ENCODE measurements at regions not wholly inside any gene's neighbourhood (a gene's known extent, or its start where the extent isn't known, plus 50 kb on each side); places are given as distances from the start of the nearest gene placed in this dataset.
"Not testable (repeated sequence)": the region's sequence is repeated elsewhere in the genome, so short reads cannot be mapped to it uniquely, and the experiment has no call there.

DNA sequence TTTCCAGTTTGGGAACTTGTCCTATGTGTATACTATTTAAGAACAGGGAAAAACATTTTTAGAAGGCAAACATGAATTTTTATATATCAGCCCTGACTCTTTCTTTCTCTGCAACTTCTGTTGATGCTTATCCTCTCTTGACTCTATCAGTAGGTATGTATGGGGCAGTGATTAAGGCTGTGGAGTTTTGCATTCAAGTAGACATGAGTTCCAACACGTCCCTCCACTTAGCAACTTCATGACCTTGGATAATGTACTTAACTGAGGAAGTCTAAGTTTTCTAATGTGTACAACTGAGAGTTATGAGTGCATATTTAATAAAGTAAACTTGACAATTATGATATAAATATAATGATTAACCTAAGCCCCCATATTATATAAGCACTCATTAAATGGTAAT lies 414.6 kb downstream of the TDRD3 start:
- no peak overlapping the region for H2AFZ ChIP-seq (ENCODE audit: low read depth)
- H3K4me3 ChIP-seq (IDR thresholded peaks at IDR 0.05; ENCODE audit: insufficient read depth, low read depth, low read length), result no peak overlapping the region
- no peaks in the 10 kb centered on the region for H3K79me2 ChIP-seq (ENCODE audit: insufficient read depth, low read depth)
- H3K27ac ChIP-seq, result no peak overlapping the region
- no peaks in the 10 kb centered on the region for H3K27me3 ChIP-seq (ENCODE audit: insufficient read depth, low read depth)
- H3K4me1 ChIP-seq (ENCODE audit: low read depth, poor library complexity, severe bottlenecking), result no peaks in the 10 kb centered on the region
- H3K4me2 ChIP-seq, result no peak overlapping the region
- no peak for TF ChIP-seq CTCF (conservative IDR thresholded peaks at IDR 0.05; ENCODE audit: low read depth, low read length)
- no peaks in the 10 kb centered on the region for H4K20me1 ChIP-seq (ENCODE audit: insufficient read depth)
- H3K9ac ChIP-seq, result no peak overlapping the region
- no peaks in the 10 kb centered on the region for H3K36me3 ChIP-seq (ENCODE audit: insufficient read depth)

DNA sequence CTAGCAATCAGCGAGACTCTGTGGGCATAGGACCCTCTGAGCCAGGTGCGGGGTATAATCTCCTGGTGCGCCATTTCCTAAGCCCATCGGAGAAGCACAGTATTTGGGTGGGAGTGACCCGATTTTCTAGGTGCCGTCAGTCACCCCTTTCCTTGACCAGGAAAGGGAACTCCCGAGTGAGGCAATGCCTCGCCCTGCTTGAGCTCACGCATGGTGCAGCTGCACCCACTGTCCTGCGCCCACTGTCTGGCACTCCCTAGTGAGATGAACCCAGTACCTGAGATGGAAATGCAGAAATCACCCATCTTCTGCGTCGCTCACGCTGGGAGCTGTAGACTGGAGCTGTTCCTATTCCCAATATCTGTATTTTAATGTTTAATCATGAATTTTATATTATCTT lies 408.6 kb downstream of the TDRD3 start:
- H3K9ac ChIP-seq; H2AFZ ChIP-seq (ENCODE audit: low read depth); H3K36me3 ChIP-seq (ENCODE audit: insufficient read depth); H3K27ac ChIP-seq; H3K27me3 ChIP-seq (ENCODE audit: insufficient read depth, low read depth); H3K4me2 ChIP-seq; H4K20me1 ChIP-seq (ENCODE audit: insufficient read depth); H3K79me2 ChIP-seq (ENCODE audit: insufficient read depth, low read depth); H3K4me1 ChIP-seq (ENCODE audit: low read depth, poor library complexity, severe bottlenecking); H3K4me3 ChIP-seq (IDR thresholded peaks at IDR 0.05; ENCODE audit: insufficient read depth, low read depth, low read length): not testable (repeated sequence)

DNA sequence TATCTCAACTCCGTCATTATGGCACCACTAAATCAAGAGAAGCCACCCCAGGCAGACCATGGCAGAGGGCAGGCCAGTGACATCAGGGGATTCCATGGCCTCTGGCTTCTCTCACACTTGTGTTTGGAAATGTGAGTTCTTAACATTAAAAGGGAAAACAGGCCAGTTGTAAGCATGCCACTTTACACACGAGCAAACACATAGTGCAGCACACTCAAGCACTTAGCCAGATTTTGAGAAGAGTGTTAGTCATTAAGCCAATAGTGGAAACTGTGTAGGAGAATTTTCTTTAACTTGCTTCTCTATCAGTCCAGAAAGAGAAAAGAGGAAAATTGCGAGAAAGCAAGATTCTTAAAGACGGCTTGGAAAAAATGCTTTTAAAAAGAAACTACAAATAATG lies 401.5 kb downstream of the TDRD3 start:
- H3K27ac ChIP-seq, result no peak overlapping the region
- no peaks in the 10 kb centered on the region for H3K36me3 ChIP-seq (ENCODE audit: insufficient read depth)
- no peaks in the 10 kb centered on the region for H3K27me3 ChIP-seq (ENCODE audit: insufficient read depth, low read depth)
- no peak overlapping the region for H3K9ac ChIP-seq
- TF ChIP-seq CTCF (conservative IDR thresholded peaks at IDR 0.05; ENCODE audit: low read depth, low read length), result no peak
- no peaks in the 10 kb centered on the region for H3K79me2 ChIP-seq (ENCODE audit: insufficient read depth, low read depth)
- no peak overlapping the region for H3K4me2 ChIP-seq
- H3K4me3 ChIP-seq (IDR thresholded peaks at IDR 0.05; ENCODE audit: insufficient read depth, low read depth, low read length), result no peak overlapping the region
- no peak overlapping the region for H2AFZ ChIP-seq (ENCODE audit: low read depth)
- H4K20me1 ChIP-seq (ENCODE audit: insufficient read depth), result no peaks in the 10 kb centered on the region
- no peaks in the 10 kb centered on the region for H3K4me1 ChIP-seq (ENCODE audit: low read depth, poor library complexity, severe bottlenecking)

DNA sequence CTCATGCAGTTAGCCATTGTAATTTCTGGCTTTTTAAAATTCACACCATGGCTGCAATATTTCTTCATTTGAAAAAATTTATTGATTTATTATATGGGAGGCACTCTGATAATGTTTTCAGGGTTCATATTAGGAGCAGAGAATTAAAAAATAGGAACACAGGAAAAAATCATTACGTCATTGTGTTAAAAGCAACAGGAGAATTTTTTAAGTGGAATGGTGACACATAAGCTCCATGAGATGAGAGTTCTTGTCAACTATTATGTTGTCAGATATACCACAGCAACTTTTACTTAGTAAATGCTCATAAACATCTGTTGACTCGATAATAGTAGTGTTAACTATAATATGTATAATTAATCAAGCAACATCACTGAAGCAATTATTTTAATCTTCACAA lies 400.1 kb downstream of the TDRD3 start:
- Histone ChIP-seq H3K9ac (no peak overlapping the region), H3K4me1 (ENCODE audit: low read depth, poor library complexity, severe bottlenecking) (no peaks in the 10 kb centered on the region), H3K27ac (no peak overlapping the region), H4K20me1 (ENCODE audit: insufficient read depth) (no peaks in the 10 kb centered on the region), H3K27me3 (ENCODE audit: insufficient read depth, low read depth) (no peaks in the 10 kb centered on the region), H3K4me2 (no peak overlapping the region), H3K79me2 (ENCODE audit: insufficient read depth, low read depth) (no peaks in the 10 kb centered on the region), H3K4me3 (IDR thresholded peaks at IDR 0.05; ENCODE audit: insufficient read depth, low read depth, low read length) (no peak overlapping the region), H3K36me3 (ENCODE audit: insufficient read depth) (no peaks in the 10 kb centered on the region), H2AFZ (ENCODE audit: low read depth) (no peak overlapping the region)
- TF ChIP-seq CTCF (conservative IDR thresholded peaks at IDR 0.05; ENCODE audit: low read depth, low read length), result no peak

GRCh38 chr13:60794751-60795150 lies 397.7 kb downstream of the TDRD3 start:
- Histone ChIP-seq H3K27me3 (ENCODE audit: insufficient read depth, low read depth) (no peaks in the 10 kb centered on the region), H2AFZ (ENCODE audit: low read depth) (no peak overlapping the region), H3K79me2 (ENCODE audit: insufficient read depth, low read depth) (no peaks in the 10 kb centered on the region), H3K27ac (no peak overlapping the region), H3K4me1 (ENCODE audit: low read depth, poor library complexity, severe bottlenecking) (no peaks in the 10 kb centered on the region), H3K36me3 (ENCODE audit: insufficient read depth) (no peaks in the 10 kb centered on the region), H3K4me2 (no peak overlapping the region), H3K9ac (no peak overlapping the region), H4K20me1 (ENCODE audit: insufficient read depth) (no peaks in the 10 kb centered on the region), H3K4me3 (IDR thresholded peaks at IDR 0.05; ENCODE audit: insufficient read depth, low read depth, low read length) (no peak overlapping the region)
- TF ChIP-seq CTCF (conservative IDR thresholded peaks at IDR 0.05; ENCODE audit: low read depth, low read length), result no peak

Measured in KMS-11 (cell line).